Fibroblast of skin of right biceps (primary cell): ENCODE measurements at regions not wholly inside any gene's neighbourhood (a gene's known extent, or its start where the extent isn't known, plus 50 kb on each side); places are given as distances from the start of the nearest gene placed in this dataset.

Source experiments
- DNase-seq: peaks from one replicate; pipeline ENCODE4 v3.0.0-alpha.2; 2013

DNA sequence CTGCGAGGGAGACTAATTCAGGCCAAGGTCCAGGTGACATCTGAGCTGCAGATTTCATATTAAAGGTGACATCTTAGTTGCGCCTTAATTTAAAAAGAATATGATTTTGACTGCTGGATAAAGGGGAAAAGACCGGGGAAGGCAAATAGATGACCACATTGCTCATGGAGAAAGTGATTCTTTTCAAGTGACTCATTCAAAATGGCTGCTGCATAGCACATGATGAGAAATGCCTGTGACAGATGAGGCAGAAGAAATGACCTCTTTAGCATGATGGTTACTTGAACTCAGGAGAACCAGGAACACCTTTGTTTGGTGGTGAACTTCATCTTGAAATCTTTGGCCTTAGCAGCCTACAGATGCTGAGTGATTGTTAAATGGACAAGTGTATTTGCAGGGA lies 385.8 kb upstream of the TRIB2 start:
- peak; percentile 64 for DNase-seq

DNA sequence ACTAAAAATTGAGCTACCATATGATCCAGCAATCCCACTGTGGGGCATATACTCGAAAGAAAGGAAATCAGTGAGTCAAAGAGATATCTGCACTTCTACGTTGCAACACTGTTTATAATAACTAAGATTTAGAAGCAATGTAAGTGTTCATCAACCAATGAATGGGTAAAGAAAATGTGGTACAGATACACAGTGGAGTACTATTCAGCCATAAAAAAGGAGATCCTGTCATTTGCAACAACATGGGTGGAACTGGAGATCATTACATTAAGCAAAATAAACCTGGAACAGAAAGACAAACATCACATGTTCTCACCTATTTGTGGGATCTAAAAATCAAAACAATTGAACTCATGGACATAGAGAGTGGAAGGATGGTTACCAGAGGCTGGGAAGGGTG lies 385.0 kb upstream of the TRIB2 start:
- DNase-seq: no peak

DNA sequence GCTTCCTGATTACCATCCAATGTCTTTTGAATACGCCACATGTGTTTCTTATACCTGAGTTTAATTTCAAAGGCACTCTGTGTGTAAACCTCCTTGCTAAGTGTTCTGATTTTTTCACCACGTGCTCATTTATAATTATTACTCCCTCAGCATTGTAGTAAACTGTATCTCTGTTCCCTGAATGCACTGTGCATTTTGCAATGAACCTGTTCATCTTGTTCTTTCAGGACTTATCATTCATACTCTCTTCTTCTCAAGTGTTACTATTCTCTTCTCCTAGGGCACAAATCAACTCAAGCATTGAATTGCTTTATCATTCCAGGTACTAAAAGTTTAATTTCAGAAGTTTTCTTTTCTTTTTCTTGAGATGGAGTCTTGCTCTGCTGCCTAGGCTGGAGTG lies 383.4 kb upstream of the TRIB2 start:
- DNase-seq: no peak

DNA sequence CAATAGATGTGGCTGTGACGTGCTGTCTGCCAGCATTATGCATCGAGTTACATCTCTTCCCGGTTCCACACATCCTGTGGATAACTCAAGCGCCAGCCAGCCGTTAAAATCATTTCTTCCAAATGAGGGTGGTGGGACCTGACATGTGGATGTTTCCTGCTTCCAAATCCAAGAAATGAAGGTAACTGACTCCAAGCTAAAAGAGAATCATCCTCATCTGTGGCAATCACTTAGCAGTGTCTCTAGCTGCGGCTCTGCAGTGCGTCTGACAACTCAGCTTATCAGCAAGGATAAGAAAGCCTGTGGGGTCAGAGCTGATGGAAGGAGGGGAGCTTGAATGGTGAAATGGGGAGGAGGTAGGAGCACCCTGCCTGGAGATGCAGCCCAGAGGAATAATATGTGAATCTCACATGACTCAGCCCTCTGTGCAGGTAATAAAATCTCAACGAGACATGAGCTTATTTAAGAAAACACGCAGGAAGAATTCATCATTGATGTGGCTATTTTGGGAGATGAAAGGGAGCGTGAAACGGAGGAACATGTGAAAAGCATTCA lies 382.2 kb upstream of the TRIB2 start:
- no peak for DNase-seq

DNA sequence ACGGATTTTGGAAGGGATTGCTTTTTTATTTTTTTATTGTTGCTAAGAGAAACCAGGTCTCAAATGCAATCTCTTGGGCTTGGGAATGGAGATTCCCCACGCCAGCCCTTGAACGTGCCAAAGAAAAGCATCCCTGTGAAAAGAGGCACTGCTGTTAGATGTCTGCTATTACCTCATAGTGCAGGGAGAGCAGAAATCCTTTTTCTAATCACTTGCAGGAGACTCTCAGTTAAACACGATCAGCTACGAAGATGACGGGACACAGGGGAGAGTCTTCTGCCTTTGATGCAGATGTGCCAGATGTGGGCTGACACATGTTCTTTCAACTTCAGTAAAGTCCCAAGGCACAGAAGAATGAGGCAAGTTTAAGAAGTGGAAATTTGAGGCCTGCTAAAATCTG lies 381.6 kb upstream of the TRIB2 start:
- DNase-seq: no peak

DNA sequence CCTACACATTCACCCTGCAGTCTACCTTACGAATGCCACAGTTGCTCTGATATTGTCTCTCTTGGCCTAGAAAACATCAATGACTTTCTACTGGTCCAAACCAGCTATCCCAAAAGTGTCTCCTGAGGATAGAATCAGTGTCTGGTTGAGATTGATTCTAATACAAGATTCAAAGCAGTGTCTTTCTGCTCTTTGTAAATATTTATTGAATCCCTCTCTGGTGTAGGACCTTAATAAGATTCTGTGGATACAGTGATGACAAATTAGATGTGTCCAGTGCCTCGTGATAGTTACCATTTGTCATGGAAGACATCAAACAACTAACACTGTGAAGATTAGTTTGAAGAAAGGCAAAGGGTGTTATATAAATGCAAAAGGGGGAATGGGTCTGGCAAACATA lies 380.7 kb upstream of the TRIB2 start:
- DNase-seq: no peak

DNA sequence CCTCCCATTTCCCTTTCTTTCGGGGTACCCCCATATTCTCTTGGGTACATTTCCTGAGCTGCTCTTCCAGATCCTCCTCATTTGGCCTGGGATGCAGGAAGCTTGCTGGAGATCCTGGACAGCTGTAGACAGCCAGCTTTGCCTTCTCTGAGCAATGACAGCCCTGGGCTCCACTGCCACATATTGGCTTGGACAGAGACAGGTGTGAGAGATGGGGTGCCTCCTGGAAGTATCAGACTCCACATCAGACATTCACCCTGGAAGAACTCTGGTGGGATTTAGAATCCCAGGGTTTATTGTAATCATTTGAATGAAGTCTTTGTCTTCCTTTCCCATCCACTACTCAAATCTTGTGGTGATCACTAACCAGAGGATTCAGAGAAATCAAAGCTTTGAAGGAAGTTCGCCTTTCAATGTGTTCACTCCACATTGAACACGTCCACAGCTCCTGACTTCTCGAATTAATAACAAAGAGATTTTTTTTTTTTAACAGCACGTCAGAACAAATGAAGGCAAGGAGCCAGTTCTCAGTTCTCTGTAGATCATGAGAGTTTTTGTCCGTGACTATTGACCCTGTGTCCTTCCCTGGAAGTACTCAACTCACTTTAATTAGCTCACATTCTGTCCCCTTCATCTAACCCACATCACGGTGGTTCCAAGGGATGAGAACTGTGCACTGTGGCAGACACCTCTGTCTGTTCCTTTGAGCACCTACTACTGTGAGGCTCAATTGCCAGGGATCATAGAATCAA lies 377.6 kb upstream of the TRIB2 start:
- DNase-seq: no peak

DNA sequence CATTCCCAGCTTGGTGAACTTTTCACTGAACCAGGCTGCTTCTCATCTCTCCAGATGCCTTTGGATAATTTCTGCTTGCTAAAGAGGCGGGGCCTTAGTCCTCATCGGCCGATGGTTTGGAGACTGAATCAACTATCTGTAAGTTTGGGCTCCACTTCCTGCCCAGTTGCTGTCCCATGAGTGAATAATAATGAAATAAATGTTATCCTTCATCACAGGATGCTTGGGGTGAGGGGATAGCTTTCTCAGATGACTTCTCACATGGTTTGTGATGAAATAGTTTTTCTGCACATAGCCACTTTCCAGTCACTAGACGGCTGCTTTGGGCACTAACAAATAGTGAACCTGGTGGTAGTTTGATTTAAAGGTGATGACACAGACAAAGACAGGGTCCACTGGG lies 376.6 kb upstream of the TRIB2 start:
- peak; percentile 81 for DNase-seq

DNA sequence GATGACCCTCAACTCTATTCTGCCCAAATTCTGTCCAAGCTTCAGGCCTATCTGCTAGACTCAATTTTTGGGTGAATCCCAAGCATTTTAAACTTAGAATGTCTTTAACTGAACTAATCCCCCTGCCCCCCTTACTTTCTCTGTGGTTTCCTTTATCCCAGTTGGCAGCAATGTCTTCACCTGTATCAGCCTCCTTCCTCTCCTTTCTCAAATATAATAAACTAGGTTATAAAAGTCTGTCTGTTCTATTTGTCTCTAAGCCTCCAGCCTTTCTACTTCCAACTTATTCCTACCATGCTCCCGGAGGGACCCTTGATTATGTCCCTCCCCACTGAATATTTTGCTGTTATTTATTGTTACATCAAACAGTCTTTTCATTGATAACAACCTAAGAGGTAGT lies 375.5 kb upstream of the TRIB2 start:
- DNase-seq: no peak

DNA sequence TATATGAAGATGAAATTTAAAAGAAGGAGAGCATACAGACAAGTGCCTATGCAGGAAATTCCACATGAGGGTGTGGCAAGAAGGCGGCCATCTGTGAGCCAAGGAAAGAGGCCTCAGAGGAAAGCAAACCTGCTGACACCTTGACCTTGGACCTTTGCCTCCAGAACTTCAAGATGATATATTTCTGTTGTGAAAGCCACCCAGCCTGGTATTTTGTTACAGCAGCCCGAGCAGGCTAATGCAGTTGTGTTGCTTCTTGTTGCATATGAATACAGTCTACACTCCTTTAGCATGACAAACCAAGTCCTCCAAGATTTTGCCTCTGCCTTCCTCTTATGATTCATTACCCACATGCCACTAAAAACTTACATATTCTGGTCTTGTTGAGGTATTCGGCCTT lies 374.8 kb upstream of the TRIB2 start:
- DNase-seq: no peak

DNA sequence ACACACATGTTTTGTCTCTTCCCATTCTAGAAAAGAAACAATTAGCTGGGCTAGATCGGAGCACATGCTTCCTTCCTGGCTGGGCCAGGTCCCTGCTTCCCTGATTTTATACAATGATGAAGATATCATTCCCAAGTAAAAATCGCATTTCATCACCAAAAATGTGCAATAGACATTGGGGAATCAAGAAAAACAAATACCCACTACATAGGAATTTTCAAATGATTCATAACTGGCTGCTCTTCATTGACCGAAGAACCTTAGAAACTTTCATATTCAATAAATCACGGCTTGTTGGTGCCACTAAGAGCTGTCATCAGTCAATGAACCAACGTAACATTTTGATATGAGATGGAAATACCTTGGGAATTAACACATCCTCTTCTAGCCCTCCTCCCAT lies 373.6 kb upstream of the TRIB2 start:
- DNase-seq: peak; percentile 23

DNA sequence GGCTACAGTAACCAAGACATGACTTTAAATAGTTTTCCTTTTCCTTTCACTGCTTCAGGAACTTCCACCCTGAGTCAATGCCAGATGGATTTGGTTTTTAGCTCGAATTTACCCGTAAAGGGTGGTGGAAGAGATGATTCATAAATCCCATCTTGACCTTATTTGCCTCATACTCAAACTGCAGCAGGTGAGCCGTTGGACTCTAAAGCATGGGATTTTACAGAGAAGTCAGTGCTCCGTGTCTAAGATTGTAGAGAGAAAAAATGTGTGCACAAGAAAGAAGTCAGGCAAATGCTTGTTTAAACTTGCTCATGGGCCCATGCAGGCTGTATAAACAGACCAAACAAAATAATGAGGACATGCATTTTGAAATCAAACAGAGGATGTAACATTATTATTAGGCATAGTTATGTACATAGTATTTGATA lies 369.7 kb upstream of the TRIB2 start:
- DNase-seq: peak; percentile 9

DNA sequence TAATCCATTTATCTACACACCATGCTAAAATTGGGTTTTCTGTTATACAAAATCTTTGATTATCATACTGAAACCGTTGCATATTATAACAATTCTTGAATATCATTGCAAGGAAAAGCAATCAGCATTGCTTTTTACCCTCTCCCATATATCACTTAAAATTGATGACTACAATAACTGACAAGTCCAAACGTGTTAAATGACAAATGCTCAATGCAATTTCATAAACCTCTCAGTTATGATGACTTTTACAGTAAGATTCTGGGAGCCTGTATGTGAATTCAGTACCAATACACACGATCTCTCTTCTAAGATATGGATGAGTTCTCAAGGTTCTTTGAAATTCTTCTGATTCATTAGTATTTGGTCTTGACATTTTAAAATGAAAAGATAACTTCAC lies 368.5 kb upstream of the TRIB2 start:
- no peak for DNase-seq

DNA sequence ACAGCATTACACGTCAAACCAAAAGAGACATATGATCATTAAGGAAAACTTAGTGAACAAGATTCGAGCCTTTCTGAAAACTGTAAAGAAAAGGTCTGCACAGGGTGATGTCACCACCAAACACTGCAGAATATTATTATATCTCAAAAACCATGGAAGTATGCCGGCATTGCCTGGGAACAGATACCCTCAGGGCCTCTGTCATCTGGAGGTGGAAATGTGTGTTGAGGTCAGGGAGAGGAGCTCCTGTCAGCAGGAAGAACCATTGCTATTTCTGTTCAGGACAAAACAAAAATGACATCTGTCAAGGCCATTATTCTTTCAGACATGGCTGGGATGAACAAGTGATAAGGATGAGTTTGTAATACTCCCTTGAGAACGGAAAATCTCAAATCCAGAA lies 365.9 kb upstream of the TRIB2 start:
- no peak for DNase-seq

DNA sequence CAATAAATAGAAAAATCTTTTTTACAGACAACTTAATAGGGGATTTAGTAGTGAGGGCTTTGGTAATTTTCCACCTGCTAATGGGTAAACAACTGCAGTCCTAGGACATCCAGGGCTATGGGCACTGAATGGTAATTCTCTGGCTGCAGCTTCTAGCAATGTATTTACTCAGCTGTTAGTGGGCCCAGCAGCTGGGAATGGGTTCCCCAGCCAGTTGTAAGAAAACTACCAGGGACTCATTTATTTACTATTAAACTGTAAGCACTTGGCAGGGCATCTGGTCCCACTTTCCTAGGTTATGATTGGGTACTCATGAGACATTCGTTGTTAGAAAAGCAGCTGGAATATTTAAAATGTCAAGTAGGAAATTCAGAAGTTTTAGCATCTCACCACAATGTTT lies 363.8 kb upstream of the TRIB2 start:
- no peak for DNase-seq

DNA sequence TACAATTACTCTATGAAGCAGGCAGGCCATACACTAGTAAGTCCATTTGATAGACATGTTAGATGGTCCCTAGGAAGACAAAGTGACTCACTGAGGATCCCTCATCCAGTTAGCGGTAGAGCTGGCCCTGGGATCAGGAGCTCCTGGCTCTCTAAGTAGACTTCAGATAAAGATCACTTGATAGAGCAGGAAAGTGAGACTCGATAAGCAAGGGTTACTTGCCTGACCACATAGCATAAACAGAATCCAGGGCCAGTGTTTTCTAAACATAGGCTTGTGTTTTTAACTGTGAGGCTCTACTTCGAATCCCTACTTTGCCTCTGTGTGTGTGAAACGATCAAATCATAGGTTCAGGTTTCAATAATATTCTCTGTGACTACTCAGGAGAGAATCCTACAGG lies 355.2 kb upstream of the TRIB2 start:
- DNase-seq: no peak

DNA sequence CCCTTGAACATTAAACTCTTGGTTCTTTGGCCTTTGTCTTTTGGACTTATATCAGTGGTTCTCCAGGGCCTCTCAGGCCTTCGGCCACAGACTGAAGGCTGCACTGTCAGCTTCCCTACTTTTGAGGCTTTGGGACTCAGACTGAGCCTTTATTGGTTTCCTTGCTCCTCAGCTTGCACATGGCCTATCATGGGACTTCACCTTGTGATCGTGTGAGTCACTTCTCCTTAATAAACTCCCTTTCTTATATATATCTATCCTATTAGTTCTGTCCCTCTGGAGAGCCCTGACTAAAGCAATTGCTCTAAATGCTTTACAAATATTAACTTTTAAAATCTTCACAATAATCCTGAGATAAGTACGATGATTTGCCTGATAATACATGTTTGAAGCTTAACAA lies 353.6 kb upstream of the TRIB2 start:
- DNase-seq: no peak

DNA sequence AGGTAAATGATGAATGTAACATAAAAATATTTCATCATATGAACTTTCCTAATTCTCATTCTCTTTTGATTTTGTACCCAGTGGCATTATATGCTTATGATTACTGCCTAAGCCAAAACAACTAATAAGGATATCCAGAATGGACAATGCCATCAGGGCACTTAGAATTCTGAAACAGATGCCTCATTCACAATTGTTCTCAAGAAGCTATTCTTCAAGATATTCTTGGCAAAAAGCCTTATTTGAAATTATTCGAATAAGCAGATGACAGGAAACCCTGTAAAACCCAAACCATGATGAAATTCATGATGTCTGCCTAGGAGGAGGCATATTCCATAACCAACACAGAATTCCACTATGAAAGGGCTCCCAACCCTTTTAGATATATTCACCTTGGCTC lies 353.2 kb upstream of the TRIB2 start:
- no peak for DNase-seq

DNA sequence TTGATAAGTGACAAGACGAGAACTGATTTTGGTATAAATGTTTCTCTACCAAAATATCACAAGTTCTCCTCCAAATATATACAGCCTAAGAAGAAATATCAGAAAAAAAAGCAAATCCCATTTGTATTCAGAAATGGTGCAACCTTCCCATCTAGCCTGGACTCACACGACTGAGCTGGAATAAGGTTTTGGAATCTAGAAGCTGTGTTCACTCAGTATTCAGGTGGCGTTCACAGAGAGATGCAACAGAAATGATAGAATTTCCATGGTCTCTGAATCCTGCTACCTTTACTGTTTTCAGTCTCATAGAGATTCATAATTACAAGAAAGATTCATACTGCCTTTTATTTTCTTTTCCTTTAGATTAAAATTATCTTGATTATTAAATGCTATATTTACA lies 347.2 kb upstream of the TRIB2 start:
- DNase-seq: no peak

DNA sequence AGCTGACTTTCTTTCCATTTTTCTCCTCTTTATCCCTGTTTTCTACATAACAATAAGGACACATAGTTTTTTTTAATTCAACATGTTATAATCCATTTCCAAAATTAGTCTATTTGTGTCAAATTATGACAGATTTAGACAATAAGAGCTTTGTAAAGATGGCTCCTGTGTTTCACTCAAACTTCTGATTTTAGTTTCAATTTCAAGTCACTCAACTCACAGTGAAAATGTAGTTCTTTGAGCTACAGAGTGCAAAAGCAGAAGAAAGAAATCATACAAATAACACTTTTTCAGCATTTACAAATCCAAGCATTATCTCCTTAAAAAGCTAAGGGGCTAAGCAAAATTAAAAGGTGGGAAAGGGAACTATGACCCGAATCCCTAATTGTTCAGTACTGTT lies 340.7 kb upstream of the TRIB2 start:
- DNase-seq: no peak

DNA sequence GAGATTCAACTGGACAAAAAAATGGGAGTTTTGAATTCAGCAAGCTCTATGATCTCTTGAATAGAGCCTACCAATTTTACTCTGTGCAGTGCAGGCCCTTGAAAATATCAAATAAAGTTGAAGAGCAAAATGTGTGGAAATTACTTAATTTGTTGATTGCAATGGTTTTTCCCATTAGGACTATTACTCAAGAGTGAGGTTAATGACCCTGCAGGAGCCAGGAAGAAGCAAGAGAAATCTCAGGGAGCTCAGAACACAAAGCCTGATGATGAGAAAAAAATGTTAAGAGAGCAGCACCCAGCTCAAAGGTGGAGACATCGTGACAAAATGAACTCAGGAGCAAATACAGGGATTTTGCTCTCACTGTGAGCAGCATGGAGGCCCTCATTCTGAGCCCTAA lies 337.6 kb upstream of the TRIB2 start:
- DNase-seq: no peak

DNA sequence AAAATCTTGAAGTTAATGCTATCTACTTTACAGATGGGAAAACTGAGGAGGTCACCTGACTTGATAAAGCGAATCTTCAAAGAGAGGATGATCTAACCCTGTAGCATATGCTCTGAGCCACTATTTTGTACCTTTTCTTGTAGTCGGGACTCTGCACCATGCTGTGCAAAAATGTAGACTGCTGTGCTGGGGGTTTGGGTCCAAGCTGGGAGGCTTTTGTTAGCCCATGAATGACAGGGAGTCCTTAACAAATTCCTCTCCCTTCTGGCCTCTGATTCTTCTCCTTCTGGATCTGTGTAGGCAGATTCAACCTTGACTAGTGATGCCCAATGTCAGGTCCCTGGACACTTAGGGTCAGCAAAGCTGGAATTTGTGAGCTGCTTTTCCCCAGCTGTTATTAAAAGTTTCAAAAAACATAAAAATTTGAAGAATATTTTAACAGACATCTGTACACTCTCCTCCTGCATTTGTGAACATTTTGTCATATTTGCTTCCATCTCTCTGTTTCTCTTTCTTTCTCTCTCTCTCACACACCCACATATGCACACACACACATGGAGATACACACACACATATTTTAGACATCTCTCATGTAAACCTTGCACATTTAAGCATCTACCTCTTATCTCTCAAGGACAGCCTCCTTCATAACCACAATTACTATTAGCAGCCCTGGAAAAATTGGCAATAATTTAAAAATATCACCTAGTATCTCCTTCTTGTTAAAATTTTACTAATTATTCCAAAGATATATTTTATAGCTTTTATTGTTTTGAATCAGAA lies 335.0 kb upstream of the TRIB2 start:
- DNase-seq: no peak

DNA sequence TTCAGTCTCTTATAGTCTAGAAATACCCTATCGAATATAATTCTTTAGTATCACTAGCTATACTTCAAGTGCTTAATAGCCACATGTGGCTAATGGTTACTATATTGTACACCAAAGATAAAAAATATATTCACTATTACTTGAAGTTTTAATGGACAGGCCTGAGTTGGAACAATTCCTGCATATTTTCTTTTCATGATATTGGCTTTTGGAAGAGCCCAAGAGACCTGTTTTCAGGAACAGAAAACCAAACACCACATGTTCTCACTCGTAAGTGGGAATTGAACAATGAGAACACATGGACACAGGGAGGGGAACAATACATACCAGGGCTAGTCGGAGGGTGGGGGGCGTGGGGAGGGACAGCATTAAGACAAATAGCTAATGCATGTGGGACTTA lies 334.4 kb upstream of the TRIB2 start:
- DNase-seq: no peak

DNA sequence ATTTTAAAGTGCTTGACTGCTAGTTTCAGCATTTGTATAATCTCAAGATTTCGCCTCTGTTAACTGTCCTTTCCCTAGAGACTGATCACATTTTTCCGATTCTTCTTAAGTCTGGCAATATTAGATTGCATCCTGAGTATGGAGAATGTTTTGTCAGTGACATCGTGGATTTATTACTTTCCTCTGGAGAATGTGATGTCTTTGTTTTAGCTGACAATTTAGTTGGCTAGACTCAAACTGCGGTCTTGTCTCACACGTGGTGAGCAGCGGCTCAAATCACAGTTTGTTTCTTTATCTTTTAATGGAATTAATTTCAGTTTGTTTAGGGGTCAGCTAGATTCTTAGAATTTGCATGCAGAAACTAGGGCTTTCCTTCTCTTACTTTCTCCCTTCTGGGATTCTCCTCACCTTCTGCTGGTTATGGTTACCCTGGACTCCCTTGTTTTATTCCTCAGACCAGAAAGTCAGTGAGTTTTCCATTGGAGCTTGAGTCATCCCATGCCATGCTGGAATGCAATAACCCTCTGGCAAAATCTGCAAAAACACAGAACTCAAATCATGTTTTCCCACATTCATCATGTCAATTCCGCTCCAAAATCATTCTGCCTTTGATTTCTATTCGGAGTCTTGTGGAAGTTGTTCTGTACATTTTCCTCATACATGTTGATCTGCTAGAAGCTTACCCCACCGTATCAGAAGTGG lies 327.2 kb upstream of the TRIB2 start:
- DNase-seq: peak; percentile 36
